DND-41 (cell line): ENCODE measurements at regions not wholly inside any gene's neighbourhood (a gene's known extent, or its start where the extent isn't known, plus 50 kb on each side); places are given as distances from the start of the nearest gene placed in this dataset.

Source experiments
- ATAC-seq: fragments of 200-7000 bp; cut with Tn5 transposase; 3 replicates; pipeline ENCODE4 v1.9.1; 2021; ENCODE audit warnings: low read depth; ENCODE audit not compliant: insufficient read depth
- DNase-seq: peaks from one replicate; pipeline ENCODE4 v3.0.0-alpha.2; 2020
- H2AFZ ChIP-seq: 2 replicates; pipeline ENCODE4 v1.6.0; 2012; ENCODE audit warnings: low read depth, low read length
- H3K27ac ChIP-seq: 2 replicates; pipeline ENCODE4 v1.5.1; 2012; ENCODE audit warnings: low read length, inconsistent platforms
- H3K27me3 ChIP-seq: fragments of 200-600 bp; sonication (generic); 2 replicates; pipeline ENCODE4 v1.6.0; 2012; ENCODE audit warnings: low read length, mild to moderate bottlenecking, inconsistent platforms; ENCODE audit not compliant: insufficient read depth, poor library complexity
- H3K36me3 ChIP-seq: 2 replicates; pipeline ENCODE4 v1.5.1; 2012; ENCODE audit warnings: low read length, inconsistent platforms; ENCODE audit not compliant: insufficient read depth
- H3K4me1 ChIP-seq: 2 replicates; pipeline ENCODE4 v1.5.1; 2012; ENCODE audit warnings: mild to moderate bottlenecking, low read length; ENCODE audit not compliant: insufficient read depth
- H3K4me2 ChIP-seq: 2 replicates; pipeline ENCODE4 v1.6.0; 2012; ENCODE audit warnings: mild to moderate bottlenecking, moderate library complexity, low read length, inconsistent platforms; ENCODE audit not compliant: insufficient read depth
- H3K4me3 ChIP-seq, 2 experiments: fragments of 200-600 bp in 1 of 2; shearing (Covaris generic) in 1 of 2; 2 replicates each; pipeline ENCODE4 v1.5.1; 2012 to 2016; ENCODE audit warnings: inconsistent platforms in 2 of 2, low read length in 2 of 2, mild to moderate bottlenecking in 2 of 2, low read depth in 1 of 2, moderate library complexity in 1 of 2
- H3K79me2 ChIP-seq: 2 replicates; pipeline ENCODE4 v1.6.0; 2012; ENCODE audit warnings: low read length, inconsistent platforms; ENCODE audit not compliant: insufficient read depth
- H3K9ac ChIP-seq: 2 replicates; pipeline ENCODE4 v1.6.0; 2012; ENCODE audit warnings: low read depth, mild to moderate bottlenecking, inconsistent platforms, low read length, moderate library complexity
- H3K9me3 ChIP-seq: 2 replicates; pipeline ENCODE4 v1.5.1; 2012; ENCODE audit warnings: low read length, moderate library complexity, mild to moderate bottlenecking, inconsistent platforms; ENCODE audit not compliant: insufficient read depth, severe bottlenecking
- H4K20me1 ChIP-seq: 2 replicates; pipeline ENCODE4 v1.6.0; 2012; ENCODE audit warnings: low read length; ENCODE audit not compliant: insufficient read depth
- CTCF ChIP-seq: IDR thresholded peaks from 2 replicates; pipeline ENCODE4 v1.5.1; 2012; ENCODE audit warnings: borderline replicate concordance, low read length, moderate library complexity, mild to moderate bottlenecking; ENCODE audit not compliant: poor library complexity, severe bottlenecking; ENCODE audit errors: extremely low read depth
- EZH2 ChIP-seq: IDR thresholded peaks from 3 replicates; pipeline ENCODE4 v1.6.1; 2012; ENCODE audit warnings: borderline replicate concordance, low read depth, mild to moderate bottlenecking, moderate library complexity, low read length, inconsistent platforms; ENCODE audit not compliant: severe bottlenecking

- no peak overlapping the region for H2AFZ ChIP-seq
Measured at GRCh38 chr6:6886171-6886885, 221.4 kb upstream of the RREB1 start.

GRCh38 chr6:6886886-6887285 lies 220.9 kb upstream of the RREB1 start:
- Histone ChIP-seq H3K9ac (no peak overlapping the region), H3K27ac (no peak overlapping the region), H2AFZ (no peak overlapping the region), H4K20me1 (no peaks in the 10 kb centered on the region), H3K9me3 (no peaks in the 10 kb centered on the region), H3K79me2 (no peaks in the 10 kb centered on the region), H3K36me3 (no peaks in the 10 kb centered on the region), H3K4me1 (no peaks in the 10 kb centered on the region), H3K4me2 (no peak overlapping the region), H3K27me3 (no peaks in the 10 kb centered on the region), H3K4me3 (no peak overlapping the region)
- TF ChIP-seq EZH2: no peak
- ATAC-seq: no peak
- DNase-seq: no peak

More at GRCh38 chr6:6886171-6886885, 221.4 kb upstream of the RREB1 start:
- ATAC-seq (no peak), DNase-seq (no peak)
- Histone ChIP-seq H3K79me2 (no peaks in the 10 kb centered on the region), H3K36me3 (no peaks in the 10 kb centered on the region), H3K9ac (no peak overlapping the region), H4K20me1 (no peaks in the 10 kb centered on the region), H3K27ac (no peak overlapping the region), H3K4me1 (no peaks in the 10 kb centered on the region), H3K4me2 (no peak overlapping the region), H3K9me3 (no peaks in the 10 kb centered on the region), H3K27me3 (no peaks in the 10 kb centered on the region), H3K4me3 (no peak overlapping the region)
- TF ChIP-seq CTCF (no peak), EZH2 (no peak)

DNA sequence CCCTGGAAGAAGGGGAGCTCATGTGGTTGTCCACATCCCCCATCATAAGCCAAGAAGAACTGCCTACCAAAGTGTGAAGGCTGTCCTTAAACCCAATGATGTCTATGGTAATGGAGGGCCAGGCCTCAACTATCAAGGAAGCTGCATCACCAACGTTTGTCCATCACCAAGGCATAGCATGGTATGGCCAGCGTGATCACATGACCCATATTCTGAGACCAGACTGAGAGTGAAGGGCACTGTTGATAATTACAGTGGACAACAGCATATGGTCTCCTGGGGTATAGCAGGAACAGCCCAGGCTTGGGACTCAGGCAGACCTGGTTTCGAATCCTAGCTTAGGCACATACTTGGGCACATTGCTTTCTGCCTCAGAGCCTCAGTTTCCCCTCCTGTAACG lies 218.2 kb upstream of the RREB1 start:
- TF ChIP-seq EZH2 (no peak), CTCF (no peak)
- H3K9ac ChIP-seq: no peak overlapping the region
- no peaks in the 10 kb centered on the region for H3K9me3 ChIP-seq
- no peaks in the 10 kb centered on the region for H3K79me2 ChIP-seq
- H3K4me2 ChIP-seq: no peak overlapping the region
- no peak overlapping the region for H2AFZ ChIP-seq
- no peak for DNase-seq
- H3K27ac ChIP-seq: no peak overlapping the region
- H3K4me1 ChIP-seq: no peaks in the 10 kb centered on the region
- H3K36me3 ChIP-seq: no peaks in the 10 kb centered on the region
- ATAC-seq: no peak
- H3K27me3 ChIP-seq: no peaks in the 10 kb centered on the region
- H4K20me1 ChIP-seq: no peaks in the 10 kb centered on the region
- no peak overlapping the region for H3K4me3 ChIP-seq

- Histone ChIP-seq H3K9ac (no peak overlapping the region), H3K4me2 (no peak overlapping the region), H3K79me2 (no peaks in the 10 kb centered on the region), H2AFZ (no peak overlapping the region), H3K36me3 (no peaks in the 10 kb centered on the region), H4K20me1 (no peaks in the 10 kb centered on the region), H3K4me3 (no peak overlapping the region), H3K27ac (no peak overlapping the region), H3K4me1 (no peaks in the 10 kb centered on the region), H3K27me3 (no peaks in the 10 kb centered on the region), H3K9me3 (no peaks in the 10 kb centered on the region)
- DNase-seq (no peak), ATAC-seq (no peak)
- TF ChIP-seq CTCF (no peak), EZH2 (no peak)
Measured at GRCh38 chr6:6890400-6890858, 217.3 kb upstream of the RREB1 start.
